Heart left ventricle (tissue), 16 donors: ENCODE measurements at regions not wholly inside any gene's neighbourhood (a gene's known extent, or its start where the extent isn't known, plus 50 kb on each side); places are given as distances from the start of the nearest gene placed in this dataset.

Experiments used
- ATAC-seq, 4 donors: fragments of 200-7000 bp; cut with Tn5 transposase; one replicate each; pipeline ENCODE4 v1.9.1; 2020 to 2022; ENCODE audit warnings: moderate library complexity in 4 of 4, mild to moderate bottlenecking in 3 of 4, moderate number of reproducible peaks in 1 of 4
- DNase-seq, 5 donors: peaks; one replicate each; pipeline ENCODE4 v3.0.0-alpha.2; 2020
- H3K27ac ChIP-seq, 12 donors: fragments of 200-600 bp; sonication (generic) in 4 of 12; one replicate each; pipeline versions ENCODE4 v1.5.0 to v1.8.0; 2016 to 2022; ENCODE audit warnings: mild to moderate bottlenecking in 2 of 12
- H3K27me3 ChIP-seq, 9 donors: fragments of 200-600 bp; sonication (generic) in 2 of 9; one replicate each; pipeline versions ENCODE4 v1.5.1 to v1.8.0; 2016 to 2022; ENCODE audit warnings: mild to moderate bottlenecking in 3 of 9
- H3K36me3 ChIP-seq, 9 donors: fragments of 200-600 bp; sonication (generic) in 2 of 9; one replicate each; pipeline versions ENCODE4 v1.5.0 to v1.8.0; 2018 to 2022; ENCODE audit warnings: mild to moderate bottlenecking in 2 of 9
- H3K4me1 ChIP-seq, 12 donors: fragments of 200-600 bp; sonication (generic) in 4 of 12; one replicate each; pipeline versions ENCODE4 v1.5.0 to v1.8.0; 2016 to 2022; ENCODE audit warnings: mild to moderate bottlenecking in 3 of 12
- H3K4me3 ChIP-seq, 12 donors: fragments of 200-600 bp; sonication (generic) in 4 of 12; one replicate each; pipeline versions ENCODE4 v1.5.0 to v1.8.0; 2017 to 2022; ENCODE audit warnings: mild to moderate bottlenecking in 9 of 12, moderate library complexity in 4 of 12
- H3K9me3 ChIP-seq, 12 donors: fragments of 200-600 bp; sonication (generic) in 4 of 12; one replicate each; pipeline versions ENCODE4 v1.5.0 to v1.8.0; 2016 to 2022; ENCODE audit warnings: mild to moderate bottlenecking in 1 of 12
- POLR2A ChIP-seq, 2 donors: fragments of 450-650 bp; IDR thresholded peaks; one replicate each; pipeline ENCODE4 v1.6.1; 2017; ENCODE audit warnings: antibody characterized with exemption in 2 of 2, mild to moderate bottlenecking in 2 of 2, moderate library complexity in 2 of 2
- WGBS, 4 donors: extraction: QIAGEN DNeasy Blood & Tissue Kit in 2 of 4; methylation state at CpG; one replicate each; pipeline versions ENCODE4 v1.1.5 to v1.1.7; 2013 to 2018; 5-methylcytosine and 5-hydroxymethylcytosine counted together
- intact Hi-C, 10 donors: fragments of 100-400 bp; cut with DNase I; formaldehyde crosslinking; loops; one replicate each; pipeline versions ENCODE4 v1.11.1 to v1.14.2; 2022
- TF ChIP-seq, protein P1 (sequence below), 12 donors: fragments of 200-600 bp; sonication (generic) in 4 of 12; IDR thresholded peaks; one replicate each; pipeline versions ENCODE4 v1.5.0 to v1.8.0; 2018 to 2022; ENCODE audit warnings: antibody characterized with exemption in 12 of 12, mild to moderate bottlenecking in 5 of 12
- donor health status: ischemic (EF 13 %, LVEDD 7.1; RV severe dilation, severe dysfunction).
- donor health status: healthy with polysubstance abuse.
- donor health status: DM: no; HTN: yes; CAD: no.
- donor health status: DM: no; HTN: no; CAD: no.
- donor health status: ischemic (EF 25% LVEDD 6.9; RV normal size, moderate dysfunction).
- donor health status: ischemic (EF 25% LVEDD 5.7; RV mildly dilated, moderate dysfunction).
- donor health status: healthy.
- donor health status: DM: yes; HTN: yes; CAD: no.
- donor health status: ischemic (EF 35%, LVEDD 5.7; RV mildly dilated, moderate dysfunction).
- donor health status: nonischemic (EF 11% LVEDD 7.7; RV severe dilation, severe dysfunction).
- donor health status: DM: yes; HTN: yes; CAD: no.
- donor health status: PGD.
- donor health status: ischemic (EF 29% LVEDD 5.4; RV normal size, mild dysfunction).
- donor health status: nonischemic (EF 23%, LVEDD 6.1; RV moderate dilation, normal function).

DNA sequence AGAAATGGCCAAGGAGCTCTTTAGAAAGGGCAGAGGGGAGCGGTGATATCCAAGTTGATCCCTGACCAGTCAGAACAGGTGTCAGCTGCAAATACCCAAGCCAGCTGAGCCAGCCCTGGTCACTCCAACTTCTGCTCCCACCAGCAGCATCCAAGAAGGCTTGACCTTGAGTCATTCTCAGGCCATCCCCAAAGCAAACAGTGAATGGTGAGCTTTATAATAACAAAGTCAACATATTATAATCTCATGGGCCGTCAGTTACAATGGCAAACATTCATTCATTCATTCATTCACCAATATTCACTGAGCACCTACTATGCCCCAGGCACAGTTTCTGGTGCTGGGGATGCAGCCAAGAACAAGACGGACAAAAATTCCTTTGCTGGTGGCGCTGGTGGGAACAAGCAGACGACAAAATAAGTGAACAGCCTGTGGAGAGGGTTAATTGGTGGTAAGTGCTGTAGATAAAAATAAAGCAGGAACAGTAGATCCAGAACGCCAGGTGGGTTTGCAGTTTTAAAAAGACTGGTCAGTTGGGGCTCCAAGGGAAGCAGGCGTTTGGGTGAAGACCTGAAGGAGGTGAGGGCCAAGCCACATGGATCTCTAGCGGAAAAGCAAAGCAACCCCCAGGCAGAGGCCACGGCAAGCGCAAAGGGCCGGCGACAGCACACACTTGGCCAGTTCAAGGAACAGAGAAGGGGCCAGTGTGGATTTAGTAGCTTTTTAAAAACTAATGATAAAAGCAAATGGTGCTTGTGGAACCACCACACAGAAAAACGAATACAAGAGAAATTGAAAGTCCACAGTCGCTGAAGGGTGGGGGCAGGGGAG, 131.8 kb upstream of the PTPN1 start:
- Histone ChIP-seq H3K36me3 (no peaks in the 10 kb centered on the region), H3K27ac (peak overlapping the region; percentile 76 to 88 (median 82)), H3K4me3 (peak overlapping the region in 10 of 12 donors; percentile 12 to 45 (median 25)), H3K9me3 (no peaks in the 10 kb centered on the region), H3K27me3 (peaks cover 0 to 3% (median 0%) of the 10 kb centered on the region in 9 donors), H3K4me1 (peaks cover 9 to 52% (median 22%) of the 10 kb centered on the region in 12 donors)
- intact Hi-C loops: loop anchor here in 5 of 10 donors (2.0 to 10.0 kb wide), 7 partner anchors 64 to 188 kb away; partner anchors contain the start of gene CEBPB (in 2 of the 5)
- TF ChIP-seq POLR2A (IDR thresholded peaks at IDR 0.05): no peak
- TF ChIP-seq, protein P1, sequence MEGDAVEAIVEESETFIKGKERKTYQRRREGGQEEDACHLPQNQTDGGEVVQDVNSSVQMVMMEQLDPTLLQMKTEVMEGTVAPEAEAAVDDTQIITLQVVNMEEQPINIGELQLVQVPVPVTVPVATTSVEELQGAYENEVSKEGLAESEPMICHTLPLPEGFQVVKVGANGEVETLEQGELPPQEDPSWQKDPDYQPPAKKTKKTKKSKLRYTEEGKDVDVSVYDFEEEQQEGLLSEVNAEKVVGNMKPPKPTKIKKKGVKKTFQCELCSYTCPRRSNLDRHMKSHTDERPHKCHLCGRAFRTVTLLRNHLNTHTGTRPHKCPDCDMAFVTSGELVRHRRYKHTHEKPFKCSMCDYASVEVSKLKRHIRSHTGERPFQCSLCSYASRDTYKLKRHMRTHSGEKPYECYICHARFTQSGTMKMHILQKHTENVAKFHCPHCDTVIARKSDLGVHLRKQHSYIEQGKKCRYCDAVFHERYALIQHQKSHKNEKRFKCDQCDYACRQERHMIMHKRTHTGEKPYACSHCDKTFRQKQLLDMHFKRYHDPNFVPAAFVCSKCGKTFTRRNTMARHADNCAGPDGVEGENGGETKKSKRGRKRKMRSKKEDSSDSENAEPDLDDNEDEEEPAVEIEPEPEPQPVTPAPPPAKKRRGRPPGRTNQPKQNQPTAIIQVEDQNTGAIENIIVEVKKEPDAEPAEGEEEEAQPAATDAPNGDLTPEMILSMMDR (IDR thresholded peaks at IDR 0.05): no peak
- peak in 1 of 4 donors; percentile 17 for ATAC-seq
- WGBS, 4 donors: 52 to 68% (median 61%) methylated on average over 14 of the region's 14 CpGs
- no peak for DNase-seq

DNA sequence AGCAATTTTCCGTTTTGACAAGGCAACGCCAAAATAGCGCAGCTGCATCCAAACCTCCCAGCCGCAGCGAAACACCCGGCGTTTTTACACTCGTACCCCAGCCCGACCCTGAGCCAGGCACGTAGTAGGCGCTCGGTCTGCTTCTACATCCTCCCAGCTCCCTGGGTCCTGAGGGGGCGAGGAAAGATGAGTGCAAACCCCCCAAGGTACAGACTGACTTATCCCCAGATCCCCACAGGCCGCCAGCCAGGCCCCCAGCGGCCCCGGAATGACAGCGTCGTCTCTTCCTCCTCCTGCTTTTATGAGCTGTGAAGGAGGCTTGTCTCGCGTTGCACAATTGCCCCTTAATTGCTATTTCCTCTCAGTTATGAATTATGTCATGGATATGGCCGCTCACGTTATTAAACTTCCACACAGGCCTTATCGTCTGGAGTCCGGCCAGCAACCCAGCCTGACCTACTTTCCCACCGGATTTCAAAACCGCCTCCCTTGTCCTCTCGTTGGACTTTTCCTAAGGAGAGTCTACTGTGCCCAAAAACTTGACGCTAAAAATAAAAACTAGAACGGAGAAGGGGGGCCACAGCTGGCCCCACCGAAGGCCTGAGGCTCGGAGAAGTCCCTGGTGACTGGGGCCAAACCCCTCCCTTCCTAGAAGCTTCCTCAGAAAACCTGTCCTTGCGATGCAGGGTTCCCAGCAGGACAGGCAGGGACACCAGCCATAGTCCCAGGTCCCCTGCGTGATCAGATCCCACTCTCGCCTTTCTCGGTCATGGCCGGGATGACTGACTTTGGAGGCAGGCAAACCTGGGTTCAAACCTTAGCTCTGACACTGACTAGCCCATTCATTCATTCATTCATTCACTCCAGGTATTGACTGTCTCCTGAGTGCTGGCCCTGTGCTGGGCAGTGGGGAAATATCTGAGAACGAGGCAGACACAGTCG, 130.9 kb upstream of the PTPN1 start:
- peaks cover 9 to 58% (median 22%) of the 10 kb centered on the region in 12 donors for H3K4me1 ChIP-seq
- H3K4me3 ChIP-seq: peak overlapping the region in 10 of 12 donors; percentile 12 to 45 (median 25)
- no peaks in the 10 kb centered on the region for H3K27me3 ChIP-seq
- ATAC-seq (peak; percentile 79 to 91 (median 88)), DNase-seq (peak; percentile 89 to 95 (median 91))
- peak overlapping the region; percentile 76 to 88 (median 82) for H3K27ac ChIP-seq
- 15 to 26% (median 22%) methylated on average over 38 of the region's 38 CpGs for whole genome bisulfite sequencing, 4 donors
- no peaks in the 10 kb centered on the region for H3K9me3 ChIP-seq
- intact Hi-C loops: loop anchor here in 5 of 10 donors (1.0 to 10.0 kb wide), 9 partner anchors 33 to 189 kb away; partner anchors contain the start of gene CEBPB (in 2 of the 5)
- TF ChIP-seq, protein P1 (IDR thresholded peaks at IDR 0.05): no peak
- peak in 1 of 2 donors; percentile 64 for TF ChIP-seq POLR2A (IDR thresholded peaks at IDR 0.05)
- H3K36me3 ChIP-seq: no peaks in the 10 kb centered on the region

DNA sequence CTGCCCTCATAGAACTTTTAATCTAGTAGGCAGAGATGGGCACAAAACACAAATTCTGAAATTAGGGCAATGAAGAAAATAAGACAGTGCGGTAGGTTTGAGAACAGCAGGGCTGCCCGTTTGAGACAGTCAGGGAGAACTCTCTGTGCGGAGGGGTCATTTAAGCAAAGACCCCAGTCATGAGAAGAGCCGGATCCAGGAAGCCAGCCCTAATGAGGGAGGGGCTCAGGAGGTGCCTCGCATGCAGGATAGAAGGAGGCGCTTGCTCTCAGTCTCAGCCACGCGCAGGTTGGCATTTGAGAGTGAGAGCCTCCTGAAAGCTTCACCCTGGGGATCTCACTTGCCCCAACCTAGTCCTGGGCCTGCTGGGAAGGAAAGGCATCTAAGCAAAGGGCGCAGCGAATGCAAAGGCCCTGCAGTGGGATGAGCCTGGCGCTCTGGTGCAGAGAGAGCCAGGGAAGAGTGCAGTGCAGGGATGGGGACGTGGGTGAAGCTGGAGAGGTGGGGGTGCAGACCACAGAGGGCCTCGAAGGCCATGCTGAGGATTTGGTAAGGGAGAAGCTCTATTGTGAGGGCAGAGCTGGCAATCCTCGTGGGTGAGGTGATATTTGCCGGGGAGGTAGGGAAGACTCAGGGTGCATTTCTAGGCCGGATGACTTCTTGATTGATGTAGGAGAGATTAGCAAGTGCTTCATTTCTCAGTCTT, 130.0 kb upstream of the PTPN1 start:
- Histone ChIP-seq H3K4me3 (no peak overlapping the region), H3K27ac (peak overlapping the region in 11 of 12 donors; percentile 51 to 88 (median 82)), H3K9me3 (no peaks in the 10 kb centered on the region), H3K27me3 (no peaks in the 10 kb centered on the region), H3K36me3 (no peaks in the 10 kb centered on the region), H3K4me1 (peaks cover 9 to 65% (median 22%) of the 10 kb centered on the region in 12 donors)
- 85 to 92% (median 88%) methylated on average over 16 of the region's 16 CpGs for WGBS, 4 donors
- ATAC-seq (no peak), DNase-seq (no peak)
- intact Hi-C loops: loop anchor here in 8 of 10 donors (1.0 to 10.0 kb wide), 13 partner anchors 34 to 193 kb away; partner anchors contain the start of gene CEBPB (in 4 of the 8)
- no peak for TF ChIP-seq POLR2A (IDR thresholded peaks at IDR 0.05)
- TF ChIP-seq, protein P1 (IDR thresholded peaks at IDR 0.05): no peak
